ENCODE measurements at regions not wholly inside any gene's neighbourhood (a gene's known extent, or its start where the extent isn't known, plus 50 kb on each side); places are given as distances from the start of the nearest gene placed in this dataset.

DNA sequence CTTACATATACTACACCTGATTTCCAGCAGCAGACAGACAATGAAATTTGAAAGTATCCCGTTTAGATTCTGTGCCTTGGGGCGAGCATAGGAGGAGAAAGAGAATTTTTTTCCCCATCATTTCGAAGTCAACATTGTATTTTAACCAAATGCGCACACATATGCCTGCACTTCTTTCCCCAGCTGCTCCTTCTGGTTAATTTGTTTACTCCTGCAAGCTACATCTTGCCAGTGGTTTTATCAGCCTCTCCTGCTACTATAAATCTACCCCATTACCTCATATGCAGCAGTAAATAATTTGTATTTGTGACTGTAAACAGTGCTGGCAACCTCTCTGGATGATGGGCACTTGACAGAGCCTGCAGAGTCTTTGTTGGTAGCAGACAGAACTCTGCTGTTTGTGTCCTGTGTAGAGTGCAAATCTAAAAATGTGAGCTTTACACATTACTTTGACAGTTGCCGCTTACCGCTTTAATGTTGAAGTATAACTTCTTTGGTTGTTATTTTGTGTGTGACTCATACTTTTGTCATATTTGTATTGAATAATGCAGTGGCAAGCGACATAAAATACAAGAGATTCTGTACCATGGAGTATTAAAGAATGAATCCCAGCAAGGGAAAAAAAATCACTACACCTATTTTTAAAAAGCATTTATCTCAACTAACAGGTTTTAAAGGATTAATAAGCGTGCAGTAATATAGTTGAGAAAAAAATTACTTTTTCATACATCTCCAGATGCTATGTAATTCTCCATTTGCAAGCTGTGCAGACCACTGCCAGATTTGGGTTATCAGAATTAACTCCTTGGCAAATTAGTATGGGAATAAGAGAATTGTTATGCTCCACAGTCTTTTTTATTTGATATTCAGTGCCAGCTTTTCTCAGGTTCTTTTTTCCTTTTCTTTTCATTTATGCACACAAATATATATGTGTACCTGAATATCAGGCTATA, 536.8 kb downstream of the XIRP2 start:
- TF ChIP-seq EZH2 (IDR thresholded peaks at IDR 0.05) (no peak), FOXP2 (optimal IDR thresholded peaks at IDR 0.05; ENCODE audit: control extremely low read depth, extremely low read length, insufficient read depth) (no peak), POLR2AphosphoS5 (IDR thresholded peaks at IDR 0.05; ENCODE audit: borderline replicate concordance, low read depth, low read length) (no peak)
